ENCODE measurements at regions not wholly inside any gene's neighbourhood (a gene's known extent, or its start where the extent isn't known, plus 50 kb on each side); places are given as distances from the start of the nearest gene placed in this dataset.

DNA sequence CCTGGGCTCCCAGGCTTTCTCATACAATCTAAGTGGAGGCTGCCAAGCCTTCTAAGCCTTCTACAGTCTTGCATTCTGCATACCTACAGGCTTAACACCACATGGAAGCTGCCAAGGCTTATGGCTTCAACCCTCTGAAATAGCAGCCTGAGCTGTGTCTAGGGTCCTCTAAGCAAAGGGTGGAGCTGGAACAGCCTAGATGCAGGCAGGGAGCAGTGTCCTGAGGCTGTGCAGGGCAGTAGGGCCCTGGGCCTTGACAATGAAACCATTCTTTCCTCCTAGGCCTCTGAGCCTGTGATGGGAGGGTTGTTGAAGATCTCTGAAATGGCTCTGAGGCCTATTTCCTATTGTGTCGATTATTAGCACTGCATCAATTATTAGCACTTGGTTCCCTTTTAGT, 150.9 kb upstream of the GRK3 start:
- TF ChIP-seq, protein P1, sequence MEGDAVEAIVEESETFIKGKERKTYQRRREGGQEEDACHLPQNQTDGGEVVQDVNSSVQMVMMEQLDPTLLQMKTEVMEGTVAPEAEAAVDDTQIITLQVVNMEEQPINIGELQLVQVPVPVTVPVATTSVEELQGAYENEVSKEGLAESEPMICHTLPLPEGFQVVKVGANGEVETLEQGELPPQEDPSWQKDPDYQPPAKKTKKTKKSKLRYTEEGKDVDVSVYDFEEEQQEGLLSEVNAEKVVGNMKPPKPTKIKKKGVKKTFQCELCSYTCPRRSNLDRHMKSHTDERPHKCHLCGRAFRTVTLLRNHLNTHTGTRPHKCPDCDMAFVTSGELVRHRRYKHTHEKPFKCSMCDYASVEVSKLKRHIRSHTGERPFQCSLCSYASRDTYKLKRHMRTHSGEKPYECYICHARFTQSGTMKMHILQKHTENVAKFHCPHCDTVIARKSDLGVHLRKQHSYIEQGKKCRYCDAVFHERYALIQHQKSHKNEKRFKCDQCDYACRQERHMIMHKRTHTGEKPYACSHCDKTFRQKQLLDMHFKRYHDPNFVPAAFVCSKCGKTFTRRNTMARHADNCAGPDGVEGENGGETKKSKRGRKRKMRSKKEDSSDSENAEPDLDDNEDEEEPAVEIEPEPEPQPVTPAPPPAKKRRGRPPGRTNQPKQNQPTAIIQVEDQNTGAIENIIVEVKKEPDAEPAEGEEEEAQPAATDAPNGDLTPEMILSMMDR (conservative IDR thresholded peaks at IDR 0.05; ENCODE audit: low read length) = no peak
- no peak for TF ChIP-seq EZH2phosphoT487 (IDR thresholded peaks at IDR 0.05; ENCODE audit: borderline replicate concordance, low read depth, low read length)

Data from OCI-LY7 (cell line).